ACHN (cell line): ENCODE measurements at regions not wholly inside any gene's neighbourhood (a gene's known extent, or its start where the extent isn't known, plus 50 kb on each side); places are given as distances from the start of the nearest gene placed in this dataset.
"Not testable (repeated sequence)": the region's sequence is repeated elsewhere in the genome, so short reads cannot be mapped to it uniquely, and the experiment has no call there.

ENCODE experiments used
- DNase-seq: peaks from one replicate; pipeline ENCODE4 v3.0.0-alpha.2; 2015
- in situ Hi-C: cut with HindIII; loops from 2 replicates; pipeline ENCODE4 v1.10.0; 2017; ENCODE audit warnings: low sequenced_read_pairs, low pct_ligation_motif_present, low pct_unique_long_range_greater_than_20kb

GRCh38 chr12:25386831-25387731 is 136.4 kb upstream of the KRAS start:
- peak; percentile 95 for DNase-seq
- in situ Hi-C loops = no loop called here

DNA sequence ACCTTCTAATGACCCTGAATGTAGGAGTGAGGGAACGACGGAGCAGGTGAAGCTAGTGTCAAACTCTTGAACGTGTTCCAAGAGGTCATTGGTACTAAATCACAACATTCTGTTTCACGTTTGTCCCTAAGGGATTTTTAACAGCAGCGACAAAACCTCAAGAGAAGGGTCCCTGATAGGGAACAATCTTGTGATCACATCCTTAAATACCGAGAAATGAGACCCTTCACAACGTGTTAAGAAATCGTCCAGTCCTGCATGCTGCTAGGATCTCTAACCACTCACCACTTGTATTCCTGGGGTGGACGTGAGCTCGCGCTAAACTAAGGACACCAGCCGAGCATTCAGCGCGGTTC is 134.1 kb upstream of the KRAS start:
- no peak for DNase-seq
- in situ Hi-C loops = no loop called here

DNA sequence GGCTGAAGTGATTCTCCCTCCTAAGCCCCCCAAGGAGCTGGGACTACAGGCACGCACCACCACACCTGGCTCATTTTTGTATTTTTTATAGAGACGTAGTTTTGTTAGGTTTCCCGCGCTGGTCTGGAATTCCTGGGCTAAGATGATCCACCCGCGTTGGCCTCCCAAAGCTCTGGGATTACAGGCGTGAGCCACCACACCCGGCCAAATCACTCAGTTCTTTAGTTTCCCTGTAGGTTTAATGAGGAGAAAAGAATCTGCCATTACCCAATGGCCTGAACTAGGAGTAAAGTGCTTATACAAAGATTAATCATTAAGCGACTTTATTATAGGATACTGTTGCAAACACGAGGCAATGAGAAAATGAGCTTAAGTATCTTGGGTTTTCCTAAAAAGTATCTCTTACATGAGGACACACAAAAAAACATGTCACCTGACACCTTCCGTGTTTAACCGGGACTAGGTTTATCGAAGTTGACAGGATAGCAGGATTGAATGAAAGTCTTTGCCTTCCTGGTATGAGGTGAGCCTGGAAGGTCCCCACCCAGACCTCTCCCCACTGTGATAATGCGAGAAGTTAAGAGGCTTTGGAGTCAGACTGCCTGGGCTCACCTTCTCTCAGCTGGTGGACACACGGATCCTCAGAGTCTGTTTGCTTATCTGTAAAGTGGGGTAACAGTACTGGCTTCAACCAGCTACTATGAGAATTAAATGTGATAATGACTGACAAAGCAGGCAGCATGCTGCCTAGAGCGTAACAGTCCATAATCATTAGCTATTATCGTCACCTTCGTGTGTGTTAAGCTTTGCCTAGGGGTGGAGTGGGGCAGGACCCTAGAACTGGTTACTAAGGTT is 133.5 kb upstream of the KRAS start:
- DNase-seq = no peak
- in situ Hi-C loops = no loop called here

GRCh38 chr12:25382311-25383106 is 131.8 kb upstream of the KRAS start:
- no peak for DNase-seq
- in situ Hi-C loops = no loop called here

- no peak for DNase-seq
- in situ Hi-C loops = no loop called here
Observed at GRCh38 chr12:25377469-25378177, 126.9 kb upstream of the KRAS start.

DNA sequence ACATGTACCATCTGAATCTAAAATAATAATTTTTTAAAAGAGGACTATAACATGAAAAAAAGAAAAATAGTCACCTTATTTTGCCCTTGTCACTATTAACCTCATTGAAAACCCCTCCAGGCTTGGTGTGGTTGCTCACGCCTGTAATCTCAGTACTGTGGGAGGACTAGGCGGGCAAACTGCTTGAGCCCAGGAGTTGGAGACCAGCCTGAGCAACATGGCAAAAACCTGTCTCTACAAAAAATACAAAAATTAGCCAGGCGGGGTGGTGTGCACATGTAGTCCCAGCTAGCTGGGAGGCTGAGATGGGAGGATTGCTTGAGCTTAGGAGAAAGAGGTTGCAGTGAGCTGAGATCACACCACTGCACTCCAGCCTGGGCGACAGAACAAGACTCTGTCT is 126.3 kb upstream of the KRAS start:
- no peak for DNase-seq
- in situ Hi-C loops = no loop called here

DNA sequence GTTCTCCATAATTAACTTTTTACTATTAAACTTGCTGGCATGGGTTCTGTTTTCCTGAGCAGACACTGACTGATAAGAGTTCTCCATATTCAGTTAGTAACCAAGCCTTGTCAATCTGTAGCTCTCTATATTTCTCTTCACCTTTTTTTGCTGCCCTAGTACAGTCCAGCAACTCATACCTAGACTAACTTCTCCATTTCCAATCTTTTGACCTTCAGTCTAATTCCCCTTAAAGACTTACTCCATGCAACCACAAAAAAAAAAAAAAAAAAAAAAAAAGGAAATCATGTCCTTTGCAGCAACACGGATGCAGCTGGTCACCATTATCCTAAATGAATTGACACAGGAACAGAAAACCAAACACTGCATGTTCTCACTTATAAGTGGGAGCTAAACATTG is 125.7 kb upstream of the KRAS start:
- in situ Hi-C loops = no loop called here
- no peak for DNase-seq

GRCh38 chr12:25372969-25373817 is 122.5 kb upstream of the KRAS start:
- no peak for DNase-seq
- in situ Hi-C loops = no loop called here

DNA sequence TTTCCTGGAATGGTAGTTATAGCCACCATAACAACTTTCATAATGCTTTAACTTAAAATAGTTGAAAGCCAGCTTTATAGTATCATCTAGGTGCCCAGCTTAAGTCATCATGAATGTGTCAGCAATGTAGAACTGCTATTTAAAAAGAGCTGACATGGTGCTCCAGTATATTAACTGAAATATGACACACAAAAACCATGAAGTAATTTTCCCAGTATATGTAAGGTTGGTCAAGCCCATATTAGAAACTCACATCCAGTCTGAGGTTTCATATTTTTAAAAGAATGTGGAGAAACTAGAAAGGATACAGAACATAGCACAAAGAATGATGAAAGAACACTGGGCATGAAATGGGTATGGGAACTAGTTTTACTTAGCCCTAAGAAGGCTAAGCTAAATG is 121.3 kb upstream of the KRAS start:
- DNase-seq = no peak
- in situ Hi-C loops = no loop called here

DNA sequence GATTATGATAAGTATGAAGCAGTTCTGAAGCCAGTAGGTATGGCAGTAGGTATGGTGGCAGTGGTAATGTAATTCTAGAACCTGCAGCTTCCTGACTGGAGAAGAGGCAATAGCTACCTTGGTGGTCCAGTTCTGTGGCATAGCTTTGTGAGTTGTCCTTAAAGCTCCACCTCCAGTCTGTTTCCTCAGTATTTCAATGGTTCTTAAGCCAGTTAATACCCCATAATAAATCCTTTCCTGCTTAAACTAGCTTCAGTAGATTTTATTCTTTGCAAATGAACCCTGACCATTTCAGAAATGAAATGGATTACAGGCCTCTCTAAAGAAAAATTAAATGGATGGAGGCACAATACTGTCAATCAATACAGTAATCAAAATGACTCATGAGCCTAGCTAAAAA is 117.8 kb upstream of the KRAS start:
- in situ Hi-C loops = no loop called here

DNA sequence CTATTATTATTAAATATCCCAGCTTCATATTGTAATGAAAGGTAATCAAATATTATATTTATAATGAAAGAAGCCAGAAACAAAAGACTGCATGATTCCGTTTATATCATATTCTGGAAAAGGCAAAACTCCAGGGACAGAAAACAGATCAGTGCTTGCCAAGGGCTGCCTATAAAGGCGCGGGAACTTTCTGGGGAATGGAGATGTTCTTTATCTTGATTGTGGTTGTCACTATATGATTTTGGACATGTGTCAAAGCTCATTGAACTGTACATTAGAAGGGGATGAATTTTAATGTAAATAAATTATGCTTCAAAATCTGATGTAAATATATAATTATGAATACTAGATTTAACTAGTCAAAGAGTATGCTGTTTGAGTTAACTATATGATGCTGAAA is 115.4 kb upstream of the KRAS start:
- in situ Hi-C loops = no loop called here
- no peak for DNase-seq

More for the DNA sequence above, 117.8 kb upstream of the KRAS start:
- no peak for DNase-seq

- no peak for DNase-seq
- in situ Hi-C loops = no loop called here
Observed at GRCh38 chr12:25365340-25365730, 114.6 kb upstream of the KRAS start.

DNA sequence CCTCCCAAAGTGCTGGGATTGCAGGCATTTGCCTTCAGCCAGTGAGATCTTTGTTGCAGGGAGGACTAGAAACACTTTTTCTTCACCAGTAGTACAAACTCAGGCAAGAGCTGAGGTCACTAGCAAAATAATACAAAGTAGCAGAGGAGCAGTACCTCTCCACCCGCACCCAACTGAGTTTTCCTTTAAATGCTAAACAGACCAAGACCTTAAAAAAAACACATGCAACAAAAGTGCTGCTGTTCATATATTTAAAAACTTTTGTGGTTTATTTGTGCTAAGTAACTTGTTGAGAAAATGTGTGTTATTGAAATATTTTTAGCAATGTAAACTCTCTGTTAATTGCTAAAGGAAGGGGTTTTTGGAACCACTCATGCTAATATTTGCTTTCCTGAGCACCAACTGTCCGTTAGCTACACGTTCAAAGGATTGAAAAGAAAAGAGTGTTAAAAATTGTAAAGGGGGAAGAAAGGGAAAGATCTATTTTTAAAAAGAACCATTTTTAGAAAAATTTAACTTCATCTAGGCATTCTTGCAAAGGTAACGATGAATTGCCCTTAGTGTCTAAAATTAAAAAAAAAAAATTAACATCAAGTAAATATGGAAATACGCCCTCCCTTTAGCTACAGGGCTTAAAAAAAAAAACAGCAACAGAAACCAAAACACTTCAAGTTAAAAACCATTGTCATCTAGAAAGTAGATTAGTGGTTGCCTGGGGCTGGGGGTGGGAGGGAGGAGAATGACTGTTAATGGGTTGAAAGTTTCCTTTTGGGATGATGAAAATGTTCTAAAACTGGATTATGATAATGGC is 114.0 kb upstream of the KRAS start:
- DNase-seq = no peak
- in situ Hi-C loops = no loop called here

DNA sequence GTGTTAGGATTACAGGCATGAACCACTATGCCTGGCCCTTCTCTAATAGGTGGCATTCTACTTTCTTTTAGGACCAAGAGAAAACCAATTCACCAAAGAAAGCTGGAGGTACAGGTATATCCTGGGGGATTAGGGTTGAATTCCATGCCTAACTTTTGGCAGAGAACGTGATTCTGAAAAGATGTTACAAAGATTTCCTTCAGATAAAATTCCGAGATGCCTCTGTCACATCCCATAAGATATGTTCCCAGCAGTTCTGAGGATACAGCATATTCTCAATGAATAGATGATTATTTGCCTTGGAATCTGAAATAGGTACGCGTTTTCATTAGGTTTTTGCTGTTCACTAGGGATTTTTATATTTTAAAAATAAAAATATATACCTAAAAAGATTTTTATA is 111.9 kb upstream of the KRAS start:
- no peak for DNase-seq
- in situ Hi-C loops = no loop called here

GRCh38 chr12:25361511-25361910 is 110.8 kb upstream of the KRAS start:
- in situ Hi-C loops = no loop called here
- DNase-seq = no peak

GRCh38 chr12:25357595-25357994 is 106.9 kb upstream of the KRAS start:
- in situ Hi-C loops = no loop called here
- no peak for DNase-seq

GRCh38 chr12:25352942-25353341 is 102.2 kb upstream of the KRAS start:
- in situ Hi-C loops = not testable (repeated sequence)

More at GRCh38 chr12:25352942-25353341, 102.2 kb upstream of the KRAS start:
- not testable (repeated sequence) for DNase-seq
